ENCODE measurements at regions not wholly inside any gene's neighbourhood (a gene's known extent, or its start where the extent isn't known, plus 50 kb on each side); places are given as distances from the start of the nearest gene placed in this dataset.
"Not testable (repeated sequence)": the region's sequence is repeated elsewhere in the genome, so short reads cannot be mapped to it uniquely, and the experiment has no call there.

DNA sequence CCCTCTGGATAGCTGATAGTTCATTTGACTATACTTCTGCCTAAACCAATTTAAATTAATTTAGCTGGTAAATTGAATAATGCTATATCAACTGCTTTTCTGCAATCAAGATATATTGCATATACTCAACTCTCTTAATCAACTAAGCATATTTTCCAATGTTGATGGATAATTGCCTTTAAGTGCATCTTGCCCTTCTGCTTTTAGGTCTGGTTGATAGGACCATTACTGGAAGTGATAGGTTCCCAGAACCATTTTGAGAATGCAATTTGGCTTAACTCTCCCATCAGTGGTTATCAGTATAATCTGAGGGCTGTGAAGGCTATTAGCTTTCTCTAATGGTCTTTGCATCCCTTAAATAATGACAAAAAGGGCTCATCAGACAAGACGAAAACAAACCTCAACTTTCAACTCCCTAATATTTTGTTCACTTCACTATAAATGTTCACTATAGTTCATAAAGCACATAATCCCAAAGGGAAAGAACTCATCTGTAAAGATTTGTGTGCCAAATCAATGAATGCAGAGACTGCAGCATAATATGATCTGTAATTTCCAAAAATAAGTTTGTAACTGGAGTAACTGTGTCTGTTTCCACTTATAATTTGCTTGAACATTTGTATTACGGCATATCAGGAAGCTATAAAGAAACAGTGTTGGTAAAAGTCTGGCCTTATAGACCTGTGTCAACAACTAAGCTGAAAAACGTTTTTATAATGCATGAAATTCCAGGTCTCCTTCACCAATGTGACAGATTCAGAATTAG lies 273.6 kb downstream of the FBXO8 start:
- no peak for DNase-seq (ENCODE audit: low spot score)

DNA sequence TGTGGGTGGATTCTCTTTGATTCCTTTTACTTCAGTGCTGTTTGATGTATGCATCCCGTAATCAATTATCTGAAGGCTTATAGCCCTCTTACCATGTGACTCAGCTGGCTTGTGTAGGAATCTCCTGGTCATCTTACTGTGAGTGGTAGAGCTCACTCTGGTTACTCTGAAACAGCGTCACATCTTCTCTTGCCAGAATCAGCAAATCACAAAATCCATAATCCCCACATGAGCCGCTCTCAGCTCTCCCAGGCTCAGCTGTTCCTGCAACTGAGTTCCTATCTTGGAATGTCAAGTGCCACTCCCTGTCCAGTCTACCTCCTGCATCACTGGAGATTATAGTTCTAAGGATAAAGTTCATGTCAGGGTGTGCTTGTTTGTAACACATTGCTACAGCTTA lies 278.0 kb downstream of the FBXO8 start:
- no peak for DNase-seq (ENCODE audit: low spot score)

DNA sequence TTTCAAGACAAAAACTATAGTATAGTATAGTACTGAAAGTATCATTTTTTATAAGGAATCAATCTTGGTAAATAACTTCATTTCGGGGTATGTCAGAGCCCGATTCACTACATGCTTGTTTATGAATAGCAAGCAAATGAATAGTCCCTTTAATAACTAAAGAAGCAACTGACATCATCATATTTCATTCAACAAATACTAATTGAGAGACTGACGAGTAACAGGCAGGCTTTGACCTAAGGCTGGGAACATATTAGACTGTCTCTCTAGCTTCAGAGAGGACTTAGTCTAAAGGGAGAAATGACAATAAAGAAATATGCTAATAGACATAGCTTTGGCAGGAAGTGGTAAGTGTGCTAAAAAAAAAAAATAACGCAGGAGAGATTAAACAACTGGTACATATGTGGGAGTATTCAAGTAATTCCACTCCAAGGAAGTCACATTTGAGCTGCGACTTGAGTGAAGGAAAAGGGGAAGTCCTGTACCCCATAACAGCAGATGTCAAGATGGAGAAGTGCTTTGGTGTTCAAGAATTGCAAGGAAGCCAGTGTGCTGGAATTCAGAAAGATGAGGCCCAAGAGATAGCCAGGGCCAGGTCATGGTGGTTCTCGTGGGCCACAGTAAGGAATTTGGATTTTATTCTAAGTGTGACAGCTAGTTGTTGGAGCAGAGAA lies 284.9 kb downstream of the FBXO8 start:
- DNase-seq (ENCODE audit: low spot score), result no peak

DNA sequence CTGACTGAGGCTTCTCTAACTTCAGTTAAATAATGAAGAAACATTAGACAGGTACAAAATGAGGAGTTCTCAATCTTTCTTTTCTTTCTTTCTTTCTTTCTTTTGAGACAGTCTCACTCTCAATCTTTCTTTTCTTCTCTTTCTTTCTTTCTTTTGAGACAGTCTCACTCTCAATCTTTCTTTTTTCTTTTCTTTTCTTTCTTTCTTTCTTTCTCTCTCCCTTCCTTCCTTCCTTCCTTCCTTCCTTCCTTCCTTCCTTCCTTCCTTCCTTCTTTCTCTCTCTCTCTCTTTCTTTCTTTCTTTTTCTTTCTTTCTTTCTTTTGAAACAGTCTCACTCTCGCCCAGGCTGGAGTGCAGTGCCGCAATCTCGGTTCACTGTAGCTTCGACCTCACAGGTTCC lies 287.7 kb downstream of the FBXO8 start:
- DNase-seq (ENCODE audit: low spot score), result not testable (repeated sequence)

- DNase-seq (ENCODE audit: low spot score), result no peak
Observed at GRCh38 chr4:173991814-173992213, 291.7 kb downstream of the FBXO8 start.

DNA sequence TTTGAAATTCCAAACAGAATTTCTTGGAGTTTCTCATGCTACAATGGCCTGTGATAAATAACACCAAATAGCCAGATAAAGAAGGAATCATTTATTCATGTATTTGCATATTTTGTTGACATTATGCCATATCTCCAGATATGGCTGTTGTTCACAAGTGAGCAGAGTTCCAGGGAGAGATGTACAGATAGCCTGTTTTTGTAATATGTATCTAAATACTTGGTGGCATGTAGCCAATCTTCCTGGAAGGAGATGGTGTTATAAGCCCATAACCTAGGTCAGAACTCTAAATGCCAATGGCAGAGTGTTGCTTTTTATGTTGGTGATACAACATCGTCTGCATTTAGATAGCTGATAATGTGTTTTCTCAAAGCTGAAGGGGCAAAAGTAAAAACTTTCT lies 292.2 kb downstream of the FBXO8 start:
- no peak for DNase-seq (ENCODE audit: low spot score)

- no peak for DNase-seq (ENCODE audit: low spot score)
Observed at GRCh38 chr4:173990869-173991210, 292.6 kb downstream of the FBXO8 start.

DNA sequence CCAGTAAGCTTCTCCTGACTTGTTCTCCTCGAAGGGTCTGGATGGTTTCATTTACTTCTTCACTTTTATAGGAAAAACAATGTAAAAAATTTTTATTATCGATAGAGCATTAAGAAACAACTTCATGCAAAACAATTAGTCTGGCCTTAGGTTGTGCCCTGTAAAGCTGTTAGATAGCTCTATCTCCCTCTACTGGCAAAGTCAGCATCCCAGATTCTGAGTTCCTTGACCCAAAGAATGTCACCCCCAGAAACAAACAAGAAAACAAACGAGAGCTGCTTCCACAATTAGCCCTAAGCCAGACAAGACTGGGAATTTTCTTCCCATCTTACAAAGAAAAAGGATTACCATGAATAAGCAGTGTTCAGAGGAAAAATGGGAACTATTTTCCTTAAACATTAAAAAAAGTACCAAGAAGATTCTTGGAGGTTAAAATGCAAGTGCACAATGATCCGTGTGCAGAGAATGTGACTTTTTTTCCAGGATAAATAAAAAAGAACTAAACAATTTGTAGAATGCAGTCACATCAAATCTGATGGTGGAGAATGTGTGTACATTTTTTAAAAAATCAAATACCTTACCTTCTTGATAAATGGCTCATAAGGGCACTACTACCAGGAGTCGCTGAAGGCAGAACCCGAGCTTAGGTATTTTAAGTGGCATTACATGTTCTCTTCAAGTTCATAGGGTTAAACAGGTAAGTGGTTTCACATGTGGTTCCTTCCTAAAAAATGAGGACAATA lies 293.2 kb downstream of the FBXO8 start:
- peak; percentile 15 for DNase-seq (ENCODE audit: low spot score)

GRCh38 chr4:173963523-173963922 lies 319.9 kb downstream of the FBXO8 start:
- not testable (repeated sequence) for DNase-seq (ENCODE audit: low spot score)

GRCh38 chr4:173960398-173960797 lies 323.1 kb downstream of the FBXO8 start:
- no peak for DNase-seq (ENCODE audit: low spot score)

- DNase-seq (ENCODE audit: low spot score), result no peak
Observed at GRCh38 chr4:173958445-173958844, 325.0 kb downstream of the FBXO8 start.

DNA sequence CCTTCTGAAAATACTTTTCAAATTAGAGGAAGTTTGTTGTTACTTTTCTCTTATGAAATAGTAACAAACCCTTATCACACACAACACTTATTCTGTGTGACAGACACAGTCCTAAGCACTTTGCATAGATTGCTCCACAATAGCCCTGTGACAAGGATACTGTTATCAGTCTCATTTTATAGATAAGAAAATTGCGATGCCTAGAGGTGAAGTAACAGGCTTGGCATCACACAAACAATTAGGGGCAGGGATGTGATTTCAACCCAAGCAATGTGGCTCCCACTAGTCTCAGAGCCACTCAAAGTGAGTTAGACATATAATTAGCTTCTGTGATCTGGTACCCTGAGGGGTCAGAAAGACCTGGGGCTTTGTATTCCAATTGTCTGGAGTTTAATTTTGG lies 339.9 kb downstream of the FBXO8 start:
- no peak for DNase-seq (ENCODE audit: low spot score)

GRCh38 chr4:173940146-173940545 lies 343.3 kb downstream of the FBXO8 start:
- DNase-seq (ENCODE audit: low spot score), result no peak

DNA sequence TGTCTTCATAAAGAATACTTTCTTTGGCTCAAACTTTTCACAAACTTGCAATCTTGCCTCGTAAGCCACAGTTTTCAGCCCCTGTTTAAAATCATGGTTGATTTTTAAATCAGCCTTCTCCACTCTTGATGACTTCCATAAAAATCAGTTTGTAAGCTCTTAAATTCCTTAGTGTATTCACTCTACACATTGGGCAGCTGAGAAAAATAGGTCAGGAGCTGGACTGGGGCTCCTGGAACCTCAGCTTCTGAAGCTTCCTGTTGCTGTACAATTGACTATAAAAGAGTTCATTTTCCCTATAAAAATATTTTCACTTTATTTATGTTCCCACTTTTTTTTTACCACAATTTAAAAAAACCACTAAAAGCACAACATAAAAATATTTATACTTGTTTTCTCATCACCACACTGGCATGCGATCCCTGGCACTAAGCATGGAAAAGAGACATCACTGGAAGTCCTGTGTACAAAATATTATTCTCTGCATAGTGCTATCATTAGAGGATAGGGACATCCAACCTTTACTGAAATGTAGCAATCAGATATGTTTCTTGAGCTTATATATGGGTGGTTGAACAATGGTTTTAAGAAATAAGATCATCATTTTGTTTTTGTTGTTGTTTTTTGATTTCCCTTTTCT lies 345.7 kb downstream of the FBXO8 start:
- no peak for DNase-seq (ENCODE audit: low spot score)

GRCh38 chr4:173936861-173937260 lies 346.6 kb downstream of the FBXO8 start:
- DNase-seq (ENCODE audit: low spot score), result no peak

DNA sequence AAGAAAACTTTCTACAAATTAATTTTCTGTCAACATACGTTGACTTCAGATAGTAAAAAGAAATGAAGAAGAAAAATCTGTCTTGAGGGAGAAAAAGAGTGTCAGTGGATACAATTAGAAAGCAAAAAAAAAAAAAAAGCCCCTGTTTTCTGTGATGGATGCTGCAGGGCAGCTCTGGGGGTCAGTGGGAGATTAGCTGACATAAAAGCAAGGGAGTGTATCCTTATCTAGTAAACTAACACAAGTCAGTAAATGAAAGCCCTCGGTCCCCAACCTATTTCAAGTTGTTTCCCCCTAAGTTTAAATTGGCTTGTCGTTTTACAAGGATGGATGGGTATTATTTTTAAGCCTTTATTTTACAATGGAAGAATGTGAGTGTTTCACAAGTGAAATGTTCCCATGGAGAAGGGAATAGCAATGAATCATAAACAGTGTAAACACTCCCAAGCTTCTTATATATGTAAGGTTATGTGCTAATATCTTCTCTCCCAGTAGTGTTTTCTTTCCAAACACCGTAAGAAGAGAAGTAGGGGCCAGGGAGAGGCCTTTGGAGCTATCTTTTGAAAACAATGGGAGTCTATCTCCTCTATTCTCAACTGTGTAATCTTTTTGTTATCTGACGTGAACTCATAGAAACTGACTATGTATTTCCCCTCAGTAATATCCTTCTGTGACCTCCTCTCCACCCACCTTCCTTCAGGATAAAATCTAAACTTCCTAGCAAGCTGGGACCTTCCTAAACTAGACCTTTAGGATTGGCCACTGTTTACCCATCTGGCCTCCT lies 347.7 kb downstream of the FBXO8 start:
- DNase-seq (ENCODE audit: low spot score), result no peak

GRCh38 chr4:173934933-173935620 lies 348.4 kb downstream of the FBXO8 start:
- DNase-seq (ENCODE audit: low spot score), result no peak

DNA sequence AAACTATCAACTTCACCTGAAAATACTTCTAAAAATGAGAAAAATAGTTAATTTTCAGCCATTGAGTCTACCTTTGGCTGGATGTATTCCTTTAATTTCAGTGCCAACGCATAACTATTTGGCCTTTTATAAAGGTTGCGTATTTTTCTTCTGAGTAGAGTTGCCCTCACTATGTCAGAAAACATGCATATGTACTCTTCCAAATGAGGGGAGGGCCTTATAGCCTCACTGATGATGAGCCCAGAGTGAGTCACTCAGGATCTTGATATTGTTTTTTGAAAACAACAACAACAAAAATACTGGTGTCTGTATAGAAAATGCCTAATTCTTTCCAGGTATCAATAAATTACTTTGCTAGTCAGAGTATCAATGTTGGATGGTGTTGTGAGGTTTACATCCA lies 349.3 kb downstream of the FBXO8 start:
- no peak for DNase-seq (ENCODE audit: low spot score)

- DNase-seq (ENCODE audit: low spot score), result no peak
Observed at GRCh38 chr4:173932701-173933100, 350.8 kb downstream of the FBXO8 start.

- no peak for DNase-seq (ENCODE audit: low spot score)
Observed at GRCh38 chr4:173930329-173930967, 353.0 kb downstream of the FBXO8 start.

- no peak for DNase-seq (ENCODE audit: low spot score)
Observed at GRCh38 chr4:173929921-173930320, 353.5 kb downstream of the FBXO8 start.
